Coronary artery (tissue), 2 donors: ENCODE measurements at regions not wholly inside any gene's neighbourhood (a gene's known extent, or its start where the extent isn't known, plus 50 kb on each side); places are given as distances from the start of the nearest gene placed in this dataset.
"Not testable (repeated sequence)": the region's sequence is repeated elsewhere in the genome, so short reads cannot be mapped to it uniquely, and the experiment has no call there.

Source experiments
- DNase-seq: peaks from one replicate; pipeline ENCODE4 v3.0.0-alpha.2; 2017; ENCODE audit warnings: low spot score
- H3K27ac ChIP-seq, 2 donors: fragments of 200-600 bp; sonication (generic); one replicate each; pipeline ENCODE4 v1.5.1; 2016 to 2019
- H3K4me3 ChIP-seq: fragments of 200-600 bp; sonication (generic); 2 replicates; pipeline ENCODE4 v1.5.1; 2016; ENCODE audit warnings: mild to moderate bottlenecking, moderate library complexity
- CTCF ChIP-seq: fragments of 200-600 bp; sonication (generic); IDR thresholded peaks from one replicate; pipeline ENCODE4 v1.5.1; 2019; ENCODE audit warnings: antibody characterized with exemption

- DNase-seq, result no peak
- Histone ChIP-seq H3K4me3 (no peak overlapping the region), H3K27ac (no peak overlapping the region)
- no peak for TF ChIP-seq CTCF
Measured at GRCh38 chr14:87260460-87260859, 732.5 kb downstream of the GALC start.

- no peak overlapping the region for H3K27ac ChIP-seq
- TF ChIP-seq CTCF, result no peak
- DNase-seq, result no peak
- no peak overlapping the region for H3K4me3 ChIP-seq
Measured at GRCh38 chr14:87257421-87257820, 735.6 kb downstream of the GALC start.

- no peak for TF ChIP-seq CTCF
- Histone ChIP-seq H3K27ac (no peak overlapping the region), H3K4me3 (no peak overlapping the region)
- no peak for DNase-seq
Measured at GRCh38 chr14:87255058-87255457, 737.9 kb downstream of the GALC start.

GRCh38 chr14:87254331-87254874 lies 738.6 kb downstream of the GALC start:
- DNase-seq, result no peak

GRCh38 chr14:87253791-87254190 lies 739.2 kb downstream of the GALC start:
- H3K27ac ChIP-seq, DNase-seq, H3K4me3 ChIP-seq: not testable (repeated sequence)

More at GRCh38 chr14:87254331-87254874, 738.6 kb downstream of the GALC start:
- no peak for TF ChIP-seq CTCF
- H3K27ac ChIP-seq, result no peak overlapping the region
- H3K4me3 ChIP-seq, result no peak overlapping the region

GRCh38 chr14:87252103-87252502 lies 740.9 kb downstream of the GALC start:
- DNase-seq, result no peak
- TF ChIP-seq CTCF, result no peak

GRCh38 chr14:87251011-87251410 lies 742.0 kb downstream of the GALC start:
- Histone ChIP-seq H3K27ac (no peak overlapping the region), H3K4me3 (no peak overlapping the region)
- no peak for TF ChIP-seq CTCF
- DNase-seq, result no peak

More at GRCh38 chr14:87252103-87252502, 740.9 kb downstream of the GALC start:
- no peak overlapping the region for H3K27ac ChIP-seq
- no peak overlapping the region for H3K4me3 ChIP-seq
